ENCODE measurements at regions not wholly inside any gene's neighbourhood (a gene's known extent, or its start where the extent isn't known, plus 50 kb on each side); places are given as distances from the start of the nearest gene placed in this dataset.

GRCh38 chr2:107436281-107436680 lies 390.4 kb upstream of the RGPD4 start:
- Histone ChIP-seq H3K4me3 (replicated peaks; ENCODE audit: low read depth, low read length) (no peak overlapping the region), H3K36me3 (ENCODE audit: control insufficient read depth, insufficient read depth, low read length) (no peaks in the 10 kb centered on the region), H3K27me3 (replicated peaks; ENCODE audit: control insufficient read depth, insufficient read depth, low read length) (no peaks in the 10 kb centered on the region)
- TF ChIP-seq CTCF (IDR thresholded peaks at IDR 0.05; ENCODE audit: insufficient read depth, low read length, poor library complexity, severe bottlenecking): no peak
- DNase-seq (ENCODE audit: extremely low read depth, insufficient read length): no peak

GRCh38 chr2:107437265-107437664 lies 389.4 kb upstream of the RGPD4 start:
- no peak for TF ChIP-seq CTCF (IDR thresholded peaks at IDR 0.05; ENCODE audit: insufficient read depth, low read length, poor library complexity, severe bottlenecking)
- Histone ChIP-seq H3K4me3 (replicated peaks; ENCODE audit: low read depth, low read length) (no peak overlapping the region), H3K27me3 (replicated peaks; ENCODE audit: control insufficient read depth, insufficient read depth, low read length) (no peaks in the 10 kb centered on the region), H3K36me3 (ENCODE audit: control insufficient read depth, insufficient read depth, low read length) (no peaks in the 10 kb centered on the region)
- no peak for DNase-seq (ENCODE audit: extremely low read depth, insufficient read length)

- TF ChIP-seq CTCF (IDR thresholded peaks at IDR 0.05; ENCODE audit: insufficient read depth, low read length, poor library complexity, severe bottlenecking): no peak
- no peak for DNase-seq (ENCODE audit: extremely low read depth, insufficient read length)
- H3K27me3 ChIP-seq (replicated peaks; ENCODE audit: control insufficient read depth, insufficient read depth, low read length): no peaks in the 10 kb centered on the region
- no peak overlapping the region for H3K4me3 ChIP-seq (replicated peaks; ENCODE audit: low read depth, low read length)
- H3K36me3 ChIP-seq (ENCODE audit: control insufficient read depth, insufficient read depth, low read length): no peaks in the 10 kb centered on the region
Measured at GRCh38 chr2:107437807-107438206, 388.9 kb upstream of the RGPD4 start.

GRCh38 chr2:107448160-107448559 lies 378.5 kb upstream of the RGPD4 start:
- DNase-seq (ENCODE audit: extremely low read depth, insufficient read length): no peak
- no peaks in the 10 kb centered on the region for H3K36me3 ChIP-seq (ENCODE audit: control insufficient read depth, insufficient read depth, low read length)
- TF ChIP-seq CTCF (IDR thresholded peaks at IDR 0.05; ENCODE audit: insufficient read depth, low read length, poor library complexity, severe bottlenecking): no peak
- no peaks in the 10 kb centered on the region for H3K27me3 ChIP-seq (replicated peaks; ENCODE audit: control insufficient read depth, insufficient read depth, low read length)
- H3K4me3 ChIP-seq (replicated peaks; ENCODE audit: low read depth, low read length): no peak overlapping the region

- Histone ChIP-seq H3K4me3 (replicated peaks; ENCODE audit: low read depth, low read length) (no peak overlapping the region), H3K27me3 (replicated peaks; ENCODE audit: control insufficient read depth, insufficient read depth, low read length) (no peaks in the 10 kb centered on the region), H3K36me3 (ENCODE audit: control insufficient read depth, insufficient read depth, low read length) (no peaks in the 10 kb centered on the region)
- DNase-seq (ENCODE audit: extremely low read depth, insufficient read length): no peak
- no peak for TF ChIP-seq CTCF (IDR thresholded peaks at IDR 0.05; ENCODE audit: insufficient read depth, low read length, poor library complexity, severe bottlenecking)
Measured at GRCh38 chr2:107461301-107461700, 365.4 kb upstream of the RGPD4 start.

- H3K27me3 ChIP-seq (replicated peaks; ENCODE audit: control insufficient read depth, insufficient read depth, low read length): no peaks in the 10 kb centered on the region
- DNase-seq (ENCODE audit: extremely low read depth, insufficient read length): no peak
Measured at GRCh38 chr2:107462181-107462580, 364.5 kb upstream of the RGPD4 start.

More at GRCh38 chr2:107462181-107462580, 364.5 kb upstream of the RGPD4 start:
- H3K4me3 ChIP-seq (replicated peaks; ENCODE audit: low read depth, low read length): no peak overlapping the region
- H3K36me3 ChIP-seq (ENCODE audit: control insufficient read depth, insufficient read depth, low read length): no peaks in the 10 kb centered on the region
- TF ChIP-seq CTCF (IDR thresholded peaks at IDR 0.05; ENCODE audit: insufficient read depth, low read length, poor library complexity, severe bottlenecking): no peak

Measured in GM06990 (cell line).